H9 (cell line): ENCODE measurements at regions not wholly inside any gene's neighbourhood (a gene's known extent, or its start where the extent isn't known, plus 50 kb on each side); places are given as distances from the start of the nearest gene placed in this dataset.

Source experiments
- DNase-seq: peaks from one replicate; pipeline ENCODE4 v3.0.0-alpha.2; 2017
- H2AFZ ChIP-seq: one replicate; pipeline ENCODE4 v1.6.1; 2013; ENCODE audit warnings: mild to moderate bottlenecking, low read length, control low read depth, moderate library complexity
- H2AK5ac ChIP-seq: 2 replicates; pipeline ENCODE4 v1.6.1; 2013; ENCODE audit warnings: low read length, control low read depth, mixed read lengths; ENCODE audit not compliant: insufficient read length
- H2BK120ac ChIP-seq: one replicate; pipeline ENCODE4 v1.6.1; 2013; ENCODE audit warnings: low read depth, mild to moderate bottlenecking, low read length, control low read depth, inconsistent platforms; ENCODE audit not compliant: poor library complexity, severe bottlenecking
- H2BK12ac ChIP-seq: 2 replicates; pipeline ENCODE4 v1.6.1; 2013; ENCODE audit warnings: low read length, control low read depth, mixed read lengths, low read depth; ENCODE audit not compliant: insufficient read length
- H2BK15ac ChIP-seq: 2 replicates; pipeline ENCODE4 v1.6.1; 2013; ENCODE audit warnings: low read depth, low read length, control low read depth
- H2BK20ac ChIP-seq: one replicate; pipeline ENCODE4 v1.6.1; 2013; ENCODE audit warnings: low read depth, mild to moderate bottlenecking, low read length, control low read depth, inconsistent platforms; ENCODE audit not compliant: poor library complexity, severe bottlenecking
- H2BK5ac ChIP-seq: 2 replicates; pipeline ENCODE4 v1.6.1; 2013; ENCODE audit warnings: low read length, control low read depth, mixed read lengths; ENCODE audit not compliant: insufficient read length
- H3K14ac ChIP-seq: 2 replicates; pipeline ENCODE4 v1.6.1; 2013; ENCODE audit warnings: low read length, control low read depth; ENCODE audit not compliant: insufficient read depth
- H3K18ac ChIP-seq: 2 replicates; pipeline ENCODE4 v1.6.1; 2013; ENCODE audit warnings: low read depth, mild to moderate bottlenecking, mixed read lengths, low read length, control low read depth; ENCODE audit not compliant: insufficient read length
- H3K23ac ChIP-seq: 2 replicates; pipeline ENCODE4 v1.6.1; 2013; ENCODE audit warnings: low read length, control low read depth, mixed read lengths, low read depth; ENCODE audit not compliant: insufficient read length
- H3K23me2 ChIP-seq: 2 replicates; pipeline ENCODE4 v1.6.1; 2013; ENCODE audit warnings: low read depth, mild to moderate bottlenecking, mixed read lengths, low read length, control low read depth; ENCODE audit not compliant: insufficient read length, poor library complexity, severe bottlenecking
- H3K27ac ChIP-seq: 2 replicates; pipeline ENCODE4 v1.5.1; 2013; ENCODE audit warnings: low read length, control low read depth, mixed read lengths, low read depth; ENCODE audit not compliant: insufficient read length
- H3K27me3 ChIP-seq: 2 replicates; pipeline ENCODE4 v1.6.1; 2013; ENCODE audit warnings: low read length, control low read depth, inconsistent platforms; ENCODE audit not compliant: insufficient read depth
- H3K4ac ChIP-seq: 2 replicates; pipeline ENCODE4 v1.6.1; 2013; ENCODE audit warnings: low read depth, mild to moderate bottlenecking, control low read depth, inconsistent platforms, low read length, moderate library complexity
- H3K4me1 ChIP-seq: 2 replicates; pipeline ENCODE4 v1.6.1; 2013; ENCODE audit warnings: low read length, control low read depth, inconsistent platforms; ENCODE audit not compliant: insufficient read depth
- H3K4me2 ChIP-seq: 2 replicates; pipeline ENCODE4 v1.6.1; 2013; ENCODE audit warnings: low read length, control low read depth, mixed read lengths; ENCODE audit not compliant: insufficient read length, insufficient read depth
- H3K56ac ChIP-seq: 2 replicates; pipeline ENCODE4 v1.6.1; 2013; ENCODE audit warnings: low read depth, mild to moderate bottlenecking, mixed read lengths, low read length, control low read depth; ENCODE audit not compliant: insufficient read length
- H3K79me1 ChIP-seq: 2 replicates; pipeline ENCODE4 v1.6.1; 2013; ENCODE audit warnings: low read depth, mild to moderate bottlenecking, moderate library complexity, low read length, control low read depth, inconsistent platforms; ENCODE audit not compliant: insufficient read depth, poor library complexity, severe bottlenecking
- H3K79me2 ChIP-seq: 2 replicates; pipeline ENCODE4 v1.6.1; 2013; ENCODE audit warnings: low read length, control low read depth, inconsistent platforms; ENCODE audit not compliant: insufficient read depth
- H3K9ac ChIP-seq: 2 replicates; pipeline ENCODE4 v1.6.1; 2013; ENCODE audit warnings: low read length, control low read depth, mixed read lengths; ENCODE audit not compliant: insufficient read length; ENCODE audit errors: extremely low read depth
- H3K9me3 ChIP-seq: one replicate; pipeline ENCODE4 v1.6.1; 2013; ENCODE audit warnings: low read depth, low read length, inconsistent platforms; ENCODE audit not compliant: control insufficient read depth
- H3T11ph ChIP-seq: one replicate; pipeline ENCODE4 v1.6.1; 2013; ENCODE audit warnings: mild to moderate bottlenecking, low read length, control low read depth, inconsistent platforms
- H4K20me1 ChIP-seq: one replicate; pipeline ENCODE4 v1.6.1; 2013; ENCODE audit not compliant: control insufficient read depth, insufficient read length, insufficient read depth
- H4K5ac ChIP-seq: 2 replicates; pipeline ENCODE4 v1.6.1; 2013; ENCODE audit warnings: low read depth, mild to moderate bottlenecking, mixed read lengths, low read length, control low read depth; ENCODE audit not compliant: insufficient read length
- H4K8ac ChIP-seq: replicated peaks from 2 replicates; pipeline ENCODE4 v1.6.1; 2013; ENCODE audit warnings: low read length, control low read depth, mixed read lengths, low read depth; ENCODE audit not compliant: insufficient read length
- H4K91ac ChIP-seq: 2 replicates; pipeline ENCODE4 v1.6.1; 2013; ENCODE audit warnings: low read depth, mild to moderate bottlenecking, moderate library complexity, mixed read lengths, low read length, control low read depth; ENCODE audit not compliant: insufficient read length
- H3K27ac Mint-ChIP-seq, 3 experiments: 2 replicates in 2 of 3; 3 replicates in 1 of 3; pipeline ENCODE4 v1.8.0; 2020 to 2021; ENCODE audit warnings: mixed read lengths in 3 of 3, mild to moderate bottlenecking in 1 of 3, moderate library complexity in 1 of 3
- H3K27me3 Mint-ChIP-seq: 2 replicates; pipeline ENCODE4 v1.8.0; 2021; ENCODE audit warnings: low read depth, mild to moderate bottlenecking, moderate library complexity, mixed read lengths
- H3K36me3 Mint-ChIP-seq, 3 experiments: 2 replicates in 2 of 3; 3 replicates in 1 of 3; pipeline ENCODE4 v1.8.0; 2020 to 2021; ENCODE audit warnings: low read depth in 3 of 3, mixed read lengths in 3 of 3; ENCODE audit not compliant: insufficient read depth in 1 of 3
- H3K4me1 Mint-ChIP-seq, 2 experiments: 2 replicates each; pipeline ENCODE4 v1.8.0; 2020; ENCODE audit warnings: mixed read lengths in 2 of 2
- H3K4me3 Mint-ChIP-seq, 2 experiments: 2 replicates in 1 of 2; 3 replicates in 1 of 2; pipeline ENCODE4 v1.8.0; 2020 to 2021; ENCODE audit warnings: mild to moderate bottlenecking in 2 of 2, mixed read lengths in 2 of 2, moderate library complexity in 1 of 2
- H3K9me3 Mint-ChIP-seq, 2 experiments: 2 replicates in 1 of 2; 3 replicates in 1 of 2; pipeline ENCODE4 v1.8.0; 2020; ENCODE audit warnings: mild to moderate bottlenecking in 2 of 2, mixed read lengths in 2 of 2, moderate library complexity in 1 of 2
- CTCF ChIP-seq: fragments of 200-600 bp; sonication (generic); conservative IDR thresholded peaks from 3 replicates; pipeline ENCODE4 v1.8.0; 2021; ENCODE audit warnings: antibody characterized with exemption, mild to moderate bottlenecking
- WGBS: extraction: QIAGEN DNeasy Blood & Tissue Kit; methylation state at CpG from one replicate; pipeline ENCODE4 v1.1.7; 2013; ENCODE audit warnings: missing lambda C conversion rate, low lambda C conversion rate, mixed read lengths; ENCODE audit not compliant: insufficient read length; ENCODE audit errors: extremely low coverage; 5-methylcytosine and 5-hydroxymethylcytosine counted together

GRCh38 chr2:101638817-101639605, 58.5 kb upstream of the MAP4K4 start:
- H2BK120ac ChIP-seq, result no peak overlapping the region
- Mint-ChIP-seq H3K27ac (peak overlapping the region in 1 of 3 experiments; percentile 72; a peak in 3 of 7 replicates), H3K27me3 (no peaks in the 10 kb centered on the region; the same call in 1 of the 2 replicates), H3K9me3 (peaks cover 2 to 3% of the 10 kb centered on the region in 2 experiments; a peak in 3 of 5 replicates), H3K36me3 (peaks cover 0 to 5% (median 0%) of the 10 kb centered on the region in 3 experiments; a peak in 2 of 7 replicates), H3K4me3 (no peak overlapping the region), H3K4me1 (peaks cover 8% of the 10 kb centered on the region in 2 experiments; a peak in 3 of 4 replicates)
- H3K79me2 ChIP-seq, result no peaks in the 10 kb centered on the region
- H3K9me3 ChIP-seq, result no peaks in the 10 kb centered on the region
- H4K91ac ChIP-seq, result no peak overlapping the region
- no peaks in the 10 kb centered on the region for H3K27me3 ChIP-seq
- H4K5ac ChIP-seq, result no peak overlapping the region
- H3K4ac ChIP-seq, result no peak overlapping the region
- no peak overlapping the region for H3K27ac ChIP-seq
- H2AK5ac ChIP-seq, result no peak overlapping the region
- no peak overlapping the region for H3K18ac ChIP-seq
- H4K8ac ChIP-seq, result no peak overlapping the region
- no peaks in the 10 kb centered on the region for H4K20me1 ChIP-seq
- H3K56ac ChIP-seq, result no peak overlapping the region
- WGBS, result no CpG with 5 or more reads among the region's 17 CpGs
- H3K9ac ChIP-seq, result no peak overlapping the region
- H2BK5ac ChIP-seq, result no peak overlapping the region
- H3K79me1 ChIP-seq, result no peaks in the 10 kb centered on the region
- no peaks in the 10 kb centered on the region for H3K4me1 ChIP-seq
- H2BK20ac ChIP-seq, result no peak overlapping the region
- no peak overlapping the region for H2BK15ac ChIP-seq
- DNase-seq, result no peak
- no peaks in the 10 kb centered on the region for H3K23me2 ChIP-seq
- no peak overlapping the region for H2AFZ ChIP-seq
- no peak overlapping the region for H3T11ph ChIP-seq
- no peak overlapping the region; the same call in 1 of the 2 replicates for H3K14ac ChIP-seq
- no peak overlapping the region for H3K23ac ChIP-seq
- no peak overlapping the region for H2BK12ac ChIP-seq
- no peak overlapping the region for H3K4me2 ChIP-seq
- no peak for TF ChIP-seq CTCF
